Glutamatergic neuron (in vitro differentiated cells): ENCODE measurements at regions not wholly inside any gene's neighbourhood (a gene's known extent, or its start where the extent isn't known, plus 50 kb on each side); places are given as distances from the start of the nearest gene placed in this dataset.

Experiments
- DNase-seq: peaks from one replicate; pipeline ENCODE4 v3.0.0; 2022
- H3K27ac Mint-ChIP-seq: one replicate; pipeline ENCODE4 v1.8.0; 2020; ENCODE audit warnings: mild to moderate bottlenecking, mixed read lengths, inconsistent platforms; ENCODE audit not compliant: unreplicated experiment
- H3K27me3 Mint-ChIP-seq: one replicate; pipeline ENCODE4 v1.8.0; 2020; ENCODE audit warnings: mild to moderate bottlenecking, moderate library complexity, mixed read lengths, inconsistent platforms; ENCODE audit not compliant: unreplicated experiment
- H3K36me3 Mint-ChIP-seq: one replicate; pipeline ENCODE4 v1.8.0; 2020; ENCODE audit warnings: mild to moderate bottlenecking, mixed read lengths, inconsistent platforms; ENCODE audit not compliant: unreplicated experiment
- H3K4me1 Mint-ChIP-seq: one replicate; pipeline ENCODE4 v1.8.0; 2020; ENCODE audit warnings: mild to moderate bottlenecking, low read depth, mixed read lengths, inconsistent platforms; ENCODE audit not compliant: unreplicated experiment
- H3K4me3 Mint-ChIP-seq: one replicate; pipeline ENCODE4 v1.8.0; 2020; ENCODE audit warnings: mild to moderate bottlenecking, mixed read lengths, inconsistent platforms; ENCODE audit not compliant: unreplicated experiment
- H3K9me3 Mint-ChIP-seq: one replicate; pipeline ENCODE4 v1.8.0; 2020; ENCODE audit warnings: mild to moderate bottlenecking, moderate library complexity, mixed read lengths, inconsistent platforms; ENCODE audit not compliant: unreplicated experiment
- CTCF ChIP-seq: fragments of 200-600 bp; sonication (generic); IDR thresholded peaks from one replicate; pipeline ENCODE4 v1.5.0; 2021; ENCODE audit not compliant: partially characterized antibody, unreplicated experiment

- H3K4me1 Mint-ChIP-seq = peaks cover 27% of the 10 kb centered on the region
- TF ChIP-seq CTCF = no peak
- DNase-seq = no peak
- H3K4me3 Mint-ChIP-seq = peak overlapping the region; percentile 14
- H3K9me3 Mint-ChIP-seq = peaks cover 5% of the 10 kb centered on the region
- peaks cover 18% of the 10 kb centered on the region for H3K36me3 Mint-ChIP-seq
- no peaks in the 10 kb centered on the region for H3K27me3 Mint-ChIP-seq
- peak overlapping the region; percentile 25 for H3K27ac Mint-ChIP-seq
These were observed 520.7 kb upstream of the TCF4 start for GRCh38 chr18:56108478-56109367.

- H3K27me3 Mint-ChIP-seq = no peaks in the 10 kb centered on the region
- H3K4me1 Mint-ChIP-seq = peaks cover 27% of the 10 kb centered on the region
- no peak for TF ChIP-seq CTCF
- H3K27ac Mint-ChIP-seq = no peak overlapping the region
- peaks cover 5% of the 10 kb centered on the region for H3K9me3 Mint-ChIP-seq
- no peak for DNase-seq
- H3K36me3 Mint-ChIP-seq = peaks cover 23% of the 10 kb centered on the region
- H3K4me3 Mint-ChIP-seq = no peak overlapping the region
These were observed 520.0 kb upstream of the TCF4 start for GRCh38 chr18:56107821-56108477.

- Mint-ChIP-seq H3K36me3 (peaks cover 19% of the 10 kb centered on the region), H3K27ac (no peak overlapping the region), H3K9me3 (peaks cover 1% of the 10 kb centered on the region), H3K4me1 (peaks cover 3% of the 10 kb centered on the region), H3K4me3 (no peak overlapping the region), H3K27me3 (no peaks in the 10 kb centered on the region)
- no peak for TF ChIP-seq CTCF
- DNase-seq = no peak
These were observed 512.2 kb upstream of the TCF4 start for GRCh38 chr18:56100090-56100722.

GRCh38 chr18:56097621-56098020 lies 509.6 kb upstream of the TCF4 start:
- DNase-seq = no peak
- Mint-ChIP-seq H3K9me3 (no peaks in the 10 kb centered on the region), H3K4me1 (peaks cover 3% of the 10 kb centered on the region), H3K4me3 (no peak overlapping the region), H3K36me3 (no peaks in the 10 kb centered on the region), H3K27ac (no peak overlapping the region), H3K27me3 (no peaks in the 10 kb centered on the region)
- no peak for TF ChIP-seq CTCF
